ENCODE measurements at regions not wholly inside any gene's neighbourhood (a gene's known extent, or its start where the extent isn't known, plus 50 kb on each side); places are given as distances from the start of the nearest gene placed in this dataset.

DNA sequence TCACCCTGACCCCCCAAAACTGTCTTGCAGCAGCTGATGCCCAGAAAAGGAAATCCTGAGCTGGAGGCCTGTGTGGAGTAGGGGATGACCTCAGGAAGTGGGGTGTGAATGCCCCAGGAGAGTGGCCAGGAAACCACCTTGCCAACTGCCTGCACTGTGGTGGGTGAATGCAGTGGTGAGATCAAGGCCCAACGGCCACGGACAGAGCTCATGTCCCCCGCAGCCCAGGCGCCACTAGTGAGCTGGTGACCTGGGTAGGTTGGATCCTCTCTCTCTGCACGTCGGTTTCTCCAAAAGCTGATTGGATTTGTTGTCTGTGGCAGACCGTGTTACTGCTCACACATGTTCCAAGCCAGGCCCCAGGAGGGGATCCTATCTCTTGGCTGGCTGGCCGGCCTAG lies 448.9 kb downstream of the TCERG1L start:
- H3K27ac Mint-ChIP-seq = no peak overlapping the region
- no peak for ATAC-seq (ENCODE audit: low read depth in 2 of 2)
- peaks cover 0 to 18% (median 4%) of the 10 kb centered on the region in 7 donors for H3K9me3 Mint-ChIP-seq
- H3K4me1 Mint-ChIP-seq = peaks cover 0 to 3% (median 0%) of the 10 kb centered on the region in 3 donors
- H3K27me3 Mint-ChIP-seq = no peaks in the 10 kb centered on the region
- no peak overlapping the region for H3K4me3 Mint-ChIP-seq
- DNase-seq = no peak
- H3K36me3 Mint-ChIP-seq = no peaks in the 10 kb centered on the region

DNA sequence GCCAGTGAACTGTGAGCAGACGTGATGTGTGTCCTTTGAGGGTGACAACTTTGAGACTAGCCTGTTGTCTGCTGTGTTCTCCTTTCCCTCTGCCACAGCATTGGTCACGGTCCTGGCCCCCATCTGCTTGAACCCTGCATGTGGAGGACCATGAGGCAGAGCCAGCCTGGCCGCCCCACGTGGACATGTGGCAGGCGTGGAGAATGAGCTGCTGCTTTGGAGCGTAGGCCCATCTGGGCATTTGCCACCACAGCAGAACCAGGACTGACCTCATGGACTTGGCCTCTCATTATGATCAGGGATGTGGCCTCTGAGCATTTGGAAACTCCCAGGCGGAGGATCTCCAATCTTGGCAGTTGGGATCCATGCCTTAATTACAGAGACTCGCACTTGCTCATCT lies 448.5 kb downstream of the TCERG1L start:
- Mint-ChIP-seq H3K4me1 (peaks cover 0 to 3% (median 0%) of the 10 kb centered on the region in 3 donors), H3K27me3 (no peaks in the 10 kb centered on the region), H3K9me3 (peaks cover 0 to 18% (median 4%) of the 10 kb centered on the region in 7 donors), H3K27ac (no peak overlapping the region), H3K4me3 (no peak overlapping the region), H3K36me3 (no peaks in the 10 kb centered on the region)
- DNase-seq (no peak), ATAC-seq (ENCODE audit: low read depth in 2 of 2) (no peak)

DNA sequence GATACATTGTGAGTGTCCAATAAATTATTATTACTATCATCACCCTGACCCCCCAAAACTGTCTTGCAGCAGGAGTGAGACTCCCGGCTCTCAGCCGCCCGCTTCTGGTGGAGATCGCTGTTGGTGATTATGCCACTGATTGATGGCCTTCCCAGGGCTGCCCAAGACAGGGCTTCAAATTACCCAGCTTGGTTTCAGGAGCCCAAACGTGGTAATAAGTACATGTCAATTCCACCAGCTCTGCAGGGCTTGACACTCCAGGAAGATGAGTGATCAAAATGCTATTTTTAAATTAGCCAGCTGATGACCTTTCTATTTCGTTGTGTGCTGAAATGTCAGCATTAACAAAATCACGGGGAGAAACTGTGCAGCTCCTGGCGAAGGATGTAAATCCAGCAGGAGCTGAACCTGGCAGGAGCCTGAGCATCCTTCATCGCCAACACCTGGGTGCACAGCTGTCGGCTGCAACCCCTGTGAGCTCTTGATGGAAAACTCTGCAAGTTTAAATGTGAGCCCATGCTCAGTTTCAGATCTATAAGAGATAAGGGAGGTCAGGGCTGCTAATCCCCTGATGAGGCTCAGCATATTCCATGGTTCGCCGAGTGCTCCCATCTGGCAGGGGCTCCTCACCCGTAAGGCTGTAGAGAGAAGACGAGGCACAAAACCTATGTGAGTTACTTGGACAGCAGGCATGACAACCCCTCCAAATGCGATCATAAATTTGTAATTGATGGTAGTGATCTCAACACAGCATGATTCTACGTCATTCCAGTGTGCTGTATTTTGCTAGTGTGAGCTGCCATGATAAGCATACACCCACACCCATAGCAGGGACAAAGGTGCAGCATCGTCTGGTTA lies 446.3 kb downstream of the TCERG1L start:
- Mint-ChIP-seq H3K4me1 (peaks cover 0 to 3% (median 0%) of the 10 kb centered on the region in 3 donors), H3K27me3 (no peaks in the 10 kb centered on the region), H3K4me3 (no peak overlapping the region), H3K36me3 (no peaks in the 10 kb centered on the region), H3K27ac (no peak overlapping the region), H3K9me3 (peaks cover 0 to 14% (median 3%) of the 10 kb centered on the region in 7 donors)
- ATAC-seq (ENCODE audit: low read depth in 2 of 2) (no peak), DNase-seq (no peak)

DNA sequence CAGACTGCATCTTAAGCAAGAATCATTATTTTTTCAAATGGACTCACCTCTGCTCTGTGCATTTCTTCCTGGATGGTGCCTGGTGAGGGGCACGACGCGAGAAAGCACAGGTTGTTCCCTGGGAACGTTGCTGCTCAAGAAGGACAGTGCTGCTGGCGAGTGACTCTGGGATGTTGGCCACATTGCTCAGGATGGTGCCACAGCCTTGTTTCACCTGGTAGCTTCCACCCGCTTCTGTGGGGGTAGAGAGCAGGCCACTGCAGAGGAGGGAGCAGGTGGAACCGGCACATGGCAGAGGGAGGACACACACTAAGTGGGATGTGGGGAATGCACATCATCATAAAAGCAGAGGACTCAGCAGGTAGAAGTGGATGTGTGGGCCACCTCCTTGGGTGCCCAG lies 444.7 kb downstream of the TCERG1L start:
- H3K36me3 Mint-ChIP-seq = no peaks in the 10 kb centered on the region
- peaks cover 0 to 2% (median 0%) of the 10 kb centered on the region in 3 donors for H3K27me3 Mint-ChIP-seq
- no peak overlapping the region for H3K4me3 Mint-ChIP-seq

DNA sequence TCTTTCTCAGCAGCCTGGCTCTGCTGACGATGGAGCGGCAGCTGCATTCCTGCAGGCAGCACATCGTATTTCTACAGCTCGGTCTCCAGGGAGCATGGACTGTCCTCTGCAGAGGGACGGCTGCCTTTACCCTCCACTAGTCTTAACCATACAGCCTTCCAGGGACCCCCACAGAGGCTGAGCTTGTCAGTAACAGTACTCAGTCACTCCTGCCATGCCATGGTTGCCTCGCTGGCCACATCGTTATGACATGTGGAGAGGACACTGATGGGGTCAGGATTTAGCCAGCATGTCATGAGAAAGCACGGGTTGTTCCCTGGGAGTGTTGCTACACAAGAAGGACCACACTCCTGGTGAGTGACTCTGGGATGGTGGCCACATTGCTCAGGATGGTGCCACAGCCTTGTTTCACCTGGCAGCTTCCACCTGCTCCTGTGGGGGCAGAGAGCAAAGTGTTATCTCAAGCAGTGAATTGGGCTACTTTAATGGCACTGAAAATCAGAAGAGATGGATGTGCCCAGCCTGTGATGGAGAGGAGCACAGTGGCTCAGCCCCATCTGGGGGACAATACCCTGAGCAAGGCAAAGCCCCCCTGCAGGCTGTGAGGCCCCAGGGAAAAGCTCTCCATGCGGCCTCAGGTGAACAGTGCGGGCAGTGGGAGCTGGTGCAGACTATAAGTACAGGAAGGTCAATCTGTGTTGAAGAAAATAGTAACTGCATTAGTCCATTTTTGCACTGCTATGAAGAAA lies 443.9 kb downstream of the TCERG1L start:
- Mint-ChIP-seq H3K4me3 (peak overlapping the region in 1 of 8 donors; percentile 32), H3K36me3 (no peaks in the 10 kb centered on the region), H3K9me3 (peaks cover 0 to 8% (median 0%) of the 10 kb centered on the region in 7 donors), H3K4me1 (no peaks in the 10 kb centered on the region), H3K27ac (no peak overlapping the region), H3K27me3 (peaks cover 0 to 6% (median 0%) of the 10 kb centered on the region in 3 donors)
- DNase-seq (no peak), ATAC-seq (ENCODE audit: low read depth in 2 of 2) (no peak)

More for the DNA sequence above, 444.7 kb downstream of the TCERG1L start:
- Mint-ChIP-seq H3K4me1 (no peaks in the 10 kb centered on the region), H3K27ac (no peak overlapping the region), H3K9me3 (peaks cover 0 to 8% (median 0%) of the 10 kb centered on the region in 7 donors)
- DNase-seq (no peak), ATAC-seq (ENCODE audit: low read depth in 2 of 2) (no peak)

DNA sequence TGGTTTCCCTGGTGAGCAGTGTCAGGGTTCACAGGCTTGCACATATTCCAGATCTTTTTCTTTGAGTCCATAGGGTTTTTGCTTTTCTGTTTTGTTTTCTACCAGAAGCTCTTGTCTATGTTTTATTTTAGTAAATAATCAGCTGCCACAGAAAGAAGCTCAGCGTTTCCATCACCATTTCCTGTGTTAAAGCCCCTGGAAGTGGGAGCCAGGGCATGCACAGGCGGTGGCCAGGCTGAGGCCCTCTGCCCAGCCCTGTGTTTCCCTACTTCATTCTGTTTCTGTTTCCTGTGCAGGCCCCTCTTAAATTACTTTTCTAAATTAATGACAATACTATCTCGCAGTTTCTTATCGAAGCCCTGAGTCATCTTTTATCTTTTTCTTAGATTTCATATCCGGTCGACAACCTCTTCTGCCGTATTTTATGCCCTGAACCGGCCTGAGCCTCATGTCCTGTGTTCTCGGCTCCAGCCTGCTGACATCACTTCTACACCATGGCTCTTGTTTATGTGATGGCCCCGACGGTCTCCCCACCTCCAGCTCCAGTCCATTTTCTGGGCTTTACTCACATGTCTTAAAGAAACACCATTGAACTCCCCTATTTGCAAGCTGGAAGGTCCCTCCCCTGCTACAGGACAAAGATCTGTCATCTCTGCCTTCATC lies 442.2 kb downstream of the TCERG1L start:
- no peak overlapping the region for H3K27ac Mint-ChIP-seq
- peaks cover 0 to 6% (median 0%) of the 10 kb centered on the region in 3 donors for H3K27me3 Mint-ChIP-seq
- H3K4me1 Mint-ChIP-seq = no peaks in the 10 kb centered on the region
- no peak overlapping the region for H3K4me3 Mint-ChIP-seq
- H3K9me3 Mint-ChIP-seq = peaks cover 0 to 8% (median 0%) of the 10 kb centered on the region in 7 donors
- ATAC-seq (ENCODE audit: low read depth in 2 of 2) = no peak
- no peak for DNase-seq
- no peaks in the 10 kb centered on the region for H3K36me3 Mint-ChIP-seq

DNA sequence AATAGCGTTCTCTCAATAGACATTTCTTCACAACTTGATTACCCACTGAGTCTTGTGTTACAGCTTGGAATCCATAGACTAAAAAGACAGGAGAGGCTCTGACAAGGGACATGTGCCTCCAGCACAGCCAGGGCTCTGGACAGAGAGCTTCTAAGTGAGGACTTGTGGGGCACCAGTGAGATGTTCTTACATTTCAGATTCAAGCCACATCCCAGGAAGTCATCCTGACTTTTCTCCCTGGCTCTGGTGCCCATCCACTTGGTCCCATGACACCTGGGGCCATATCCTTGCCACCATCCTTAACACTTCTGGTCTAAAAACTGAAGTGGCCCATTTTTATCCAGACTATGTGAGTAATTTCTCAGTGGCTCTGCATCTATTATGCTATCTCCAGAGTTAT lies 440.1 kb downstream of the TCERG1L start:
- Mint-ChIP-seq H3K9me3 (peaks cover 0 to 8% (median 0%) of the 10 kb centered on the region in 7 donors), H3K4me3 (no peak overlapping the region), H3K36me3 (no peaks in the 10 kb centered on the region), H3K27me3 (peaks cover 0 to 6% (median 0%) of the 10 kb centered on the region in 3 donors), H3K27ac (no peak overlapping the region), H3K4me1 (no peaks in the 10 kb centered on the region)
- DNase-seq (no peak), ATAC-seq (ENCODE audit: low read depth in 2 of 2) (no peak)

DNA sequence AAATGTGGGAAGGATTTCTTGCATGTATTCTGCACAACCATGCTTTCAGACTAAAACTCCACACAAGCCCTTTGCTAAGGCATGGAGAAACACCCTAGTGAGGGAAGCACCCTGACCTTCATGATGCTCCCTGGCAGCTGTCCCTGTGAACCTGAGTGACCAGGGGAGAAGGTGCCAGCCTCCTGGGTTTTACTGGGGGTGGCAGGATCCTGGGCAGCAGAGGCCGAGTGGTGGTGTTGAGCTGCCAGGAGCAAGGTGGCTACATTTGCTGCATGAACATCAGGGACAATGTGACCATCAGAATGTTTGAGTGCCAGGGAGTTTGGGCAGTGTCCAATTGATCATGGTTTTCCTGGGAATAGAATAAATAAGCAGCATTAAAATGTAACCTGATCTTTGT lies 437.9 kb downstream of the TCERG1L start:
- Mint-ChIP-seq H3K4me3 (no peak overlapping the region), H3K9me3 (peaks cover 0 to 9% (median 0%) of the 10 kb centered on the region in 7 donors), H3K27ac (no peak overlapping the region), H3K4me1 (no peaks in the 10 kb centered on the region), H3K27me3 (peaks cover 0 to 6% (median 0%) of the 10 kb centered on the region in 3 donors), H3K36me3 (no peaks in the 10 kb centered on the region)
- DNase-seq (no peak), ATAC-seq (ENCODE audit: low read depth in 2 of 2) (no peak)

DNA sequence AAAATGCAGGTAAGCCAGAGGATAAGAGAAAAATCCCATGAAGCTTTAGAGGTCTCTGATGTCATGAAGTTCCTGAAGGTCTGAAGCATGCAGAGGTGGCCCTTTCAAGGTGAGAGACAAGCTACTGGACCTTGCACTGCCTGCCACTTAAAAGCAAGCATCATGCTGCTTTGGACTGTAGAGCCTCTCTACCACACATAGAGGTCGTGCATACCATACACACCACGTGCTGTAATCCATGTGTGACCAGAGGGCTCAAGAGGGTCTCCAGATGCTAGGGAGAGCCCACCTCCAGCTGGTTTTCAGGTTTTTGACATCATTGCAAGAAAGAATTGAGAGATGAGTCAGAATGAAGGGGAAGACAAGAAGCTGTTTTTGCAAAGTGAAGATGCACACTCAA lies 436.4 kb downstream of the TCERG1L start:
- no peak overlapping the region for H3K4me3 Mint-ChIP-seq
- ATAC-seq (ENCODE audit: low read depth in 2 of 2) = no peak

DNA sequence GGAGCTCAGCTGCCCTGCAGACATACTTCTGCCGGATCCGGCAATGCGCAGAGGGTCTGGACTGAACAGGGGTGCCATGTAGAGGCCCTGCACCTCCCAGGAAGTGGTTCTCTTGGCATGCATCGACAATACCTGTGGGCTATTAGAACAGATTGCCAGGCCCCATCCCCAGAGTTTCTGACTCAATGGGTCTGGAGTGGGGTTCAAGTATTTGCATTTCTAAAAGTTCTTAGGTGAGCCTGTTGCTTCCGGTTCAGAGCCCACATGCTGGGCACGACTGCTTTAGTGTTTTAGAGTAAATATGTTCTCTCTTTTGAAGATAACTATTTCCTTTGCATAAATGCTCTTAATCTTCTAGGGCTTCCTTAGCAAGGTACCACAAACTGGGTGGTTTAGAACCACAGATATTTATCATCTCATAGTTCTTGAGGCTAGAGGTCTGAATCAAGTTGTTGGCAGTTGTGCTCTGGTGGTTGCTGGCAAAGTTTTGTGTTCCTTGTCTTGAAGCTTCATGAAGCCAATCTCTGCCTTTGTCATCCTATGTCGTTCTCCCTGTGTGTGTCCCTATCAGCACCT lies 435.5 kb downstream of the TCERG1L start:
- no peak overlapping the region for H3K27ac Mint-ChIP-seq

More for the DNA sequence above, 436.4 kb downstream of the TCERG1L start:
- Mint-ChIP-seq H3K36me3 (no peaks in the 10 kb centered on the region), H3K27ac (no peak overlapping the region), H3K27me3 (peaks cover 0 to 6% (median 0%) of the 10 kb centered on the region in 3 donors), H3K9me3 (peaks cover 0 to 4% (median 0%) of the 10 kb centered on the region in 7 donors), H3K4me1 (no peaks in the 10 kb centered on the region)
- no peak for DNase-seq

DNA sequence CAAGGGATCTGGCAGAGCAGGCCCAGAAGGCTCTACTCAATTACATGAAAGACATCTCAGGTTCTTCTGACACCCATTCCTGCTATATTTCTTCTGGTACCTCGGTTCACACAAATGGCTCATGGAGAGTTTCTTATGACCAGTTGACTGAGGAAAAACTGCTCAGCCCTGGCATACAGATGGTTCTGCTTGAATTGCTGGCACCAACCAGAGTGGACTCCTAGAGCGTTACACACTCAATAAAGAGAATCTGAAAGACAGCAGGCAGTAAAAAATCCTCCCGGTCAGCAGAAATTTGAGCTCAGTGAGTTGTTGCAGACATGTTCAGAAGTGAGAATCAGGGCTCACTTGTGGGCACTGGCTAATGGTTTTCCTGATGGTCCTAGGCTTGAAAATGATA lies 434.4 kb downstream of the TCERG1L start:
- Mint-ChIP-seq H3K4me1 (no peaks in the 10 kb centered on the region), H3K36me3 (no peaks in the 10 kb centered on the region), H3K4me3 (no peak overlapping the region), H3K9me3 (peaks cover 0 to 4% (median 0%) of the 10 kb centered on the region in 7 donors), H3K27ac (no peak overlapping the region), H3K27me3 (peaks cover 0 to under 1% (median 0%) of the 10 kb centered on the region in 3 donors)
- no peak for ATAC-seq (ENCODE audit: low read depth in 2 of 2)
- DNase-seq = no peak

More for the DNA sequence above, 435.5 kb downstream of the TCERG1L start:
- Mint-ChIP-seq H3K9me3 (peaks cover 0 to 4% (median 0%) of the 10 kb centered on the region in 7 donors), H3K27me3 (peaks cover 0 to 6% (median 0%) of the 10 kb centered on the region in 3 donors), H3K4me1 (no peaks in the 10 kb centered on the region), H3K4me3 (no peak overlapping the region), H3K36me3 (no peaks in the 10 kb centered on the region)
- DNase-seq (no peak), ATAC-seq (ENCODE audit: low read depth in 2 of 2) (no peak)

DNA sequence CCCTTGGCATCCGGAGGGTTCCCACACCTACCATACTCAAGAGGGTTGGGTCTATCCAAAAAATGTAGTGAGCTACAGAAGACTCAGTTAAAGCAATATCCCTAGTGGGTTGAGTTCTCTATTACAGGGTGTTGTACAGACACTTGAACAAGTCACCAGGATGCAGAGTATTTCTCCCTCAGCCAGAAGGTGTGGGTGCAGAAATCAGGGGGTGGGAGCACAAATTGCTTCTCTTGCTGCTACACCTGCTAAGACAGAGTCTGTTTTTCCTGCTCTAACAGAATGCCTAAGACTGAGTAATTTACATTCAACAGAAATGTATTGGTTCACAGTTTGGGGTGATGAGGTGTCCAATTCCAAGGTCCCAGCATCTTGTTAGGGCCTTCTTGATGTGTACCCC lies 433.4 kb downstream of the TCERG1L start:
- H3K27ac Mint-ChIP-seq = no peak overlapping the region
- H3K4me1 Mint-ChIP-seq = no peaks in the 10 kb centered on the region
- H3K36me3 Mint-ChIP-seq = no peaks in the 10 kb centered on the region
- DNase-seq = no peak
- peaks cover 0 to 4% (median 0%) of the 10 kb centered on the region in 3 donors for H3K27me3 Mint-ChIP-seq
- H3K9me3 Mint-ChIP-seq = peaks cover 0 to 4% (median 0%) of the 10 kb centered on the region in 7 donors
- H3K4me3 Mint-ChIP-seq = no peak overlapping the region
- no peak for ATAC-seq (ENCODE audit: low read depth in 2 of 2)

DNA sequence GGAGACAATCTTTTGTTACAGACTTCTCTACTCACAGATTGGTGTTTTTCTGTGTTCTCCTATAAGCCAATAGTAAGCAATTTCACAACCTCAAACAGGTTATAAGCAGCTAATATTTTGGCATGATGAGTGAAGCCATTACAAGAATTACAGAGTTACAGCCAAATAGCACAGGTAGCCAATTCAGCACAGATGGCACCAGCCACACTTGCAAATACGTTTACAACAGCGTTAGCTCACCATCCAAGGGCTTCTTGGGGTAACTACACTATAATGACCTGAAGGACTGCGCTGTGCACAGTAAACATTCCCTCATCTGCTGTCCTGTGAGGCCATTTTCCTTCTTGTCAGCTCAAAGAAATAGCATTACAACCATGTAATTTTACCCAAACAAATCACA lies 428.6 kb downstream of the TCERG1L start:
- ATAC-seq (ENCODE audit: low read depth in 2 of 2) = no peak
- H3K4me1 Mint-ChIP-seq = no peaks in the 10 kb centered on the region
- H3K27me3 Mint-ChIP-seq = peaks cover 0 to 25% (median 10%) of the 10 kb centered on the region in 3 donors
- DNase-seq = no peak
- no peak overlapping the region for H3K4me3 Mint-ChIP-seq
- no peak overlapping the region for H3K27ac Mint-ChIP-seq
- peaks cover 0 to 7% (median 1%) of the 10 kb centered on the region in 7 donors for H3K9me3 Mint-ChIP-seq
- H3K36me3 Mint-ChIP-seq = no peaks in the 10 kb centered on the region
